H1 (cell line): ENCODE measurements at regions not wholly inside any gene's neighbourhood (a gene's known extent, or its start where the extent isn't known, plus 50 kb on each side); places are given as distances from the start of the nearest gene placed in this dataset.

ENCODE experiments used
- CTCF ChIA-PET: fragments of 300-600 bp; sonication (Branson Sonifier 250); formaldehyde crosslinking; loops from one replicate; lab custom pipeline; 2021; ENCODE audit not compliant: partially characterized antibody; lab: Charles Lee
- POLR2A ChIA-PET: fragments of 300-600 bp; sonication (Branson Sonifier 250); formaldehyde crosslinking; loops from one replicate; lab custom pipeline; 2021; ENCODE audit warnings: inconsistent platforms; ENCODE audit not compliant: partially characterized antibody; lab: Charles Lee
- DNase-seq, 2 experiments: peaks; one replicate each; pipeline versions ENCODE4 v3.0.0 to v3.0.0-alpha.2; 2010 to 2022; ENCODE audit warnings: low spot score in 2 of 2, low read depth in 1 of 2, mixed read lengths in 1 of 2
- FAIRE-seq: peaks from 2 replicates; lab custom pipeline; 2011; peaks lifted over from hg19 to GRCh38; lab: Jason Lieb, UNC
- H2AFZ ChIP-seq: 2 replicates; pipeline ENCODE4 v1.8.1; 2012; ENCODE audit warnings: low read length, inconsistent platforms
- H2AK5ac ChIP-seq: 2 replicates; pipeline ENCODE4 v1.6.1; 2013; ENCODE audit warnings: low read depth, low read length
- H2BK120ac ChIP-seq: replicated peaks from 2 replicates; pipeline ENCODE3; 2013; ENCODE audit warnings: low read depth, low read length, inconsistent platforms
- H2BK12ac ChIP-seq: 2 replicates; pipeline ENCODE4 v1.6.1; 2013; ENCODE audit warnings: low read depth, low read length
- H2BK15ac ChIP-seq: 2 replicates; pipeline ENCODE4 v1.6.1; 2013; ENCODE audit warnings: low read length
- H2BK20ac ChIP-seq: 2 replicates; pipeline ENCODE4 v1.6.1; 2013; ENCODE audit warnings: low read length
- H2BK5ac ChIP-seq: 2 replicates; pipeline ENCODE4 v1.6.1; 2013; ENCODE audit warnings: low read depth, low read length
- H3K14ac ChIP-seq: 2 replicates; pipeline ENCODE4 v1.6.1; 2013; ENCODE audit warnings: inconsistent platforms; ENCODE audit not compliant: insufficient read length
- H3K18ac ChIP-seq: 2 replicates; pipeline ENCODE4 v1.6.1; 2013; ENCODE audit warnings: low read length; ENCODE audit errors: extremely low read depth
- H3K23ac ChIP-seq: 2 replicates; pipeline ENCODE4 v1.6.1; 2013; ENCODE audit warnings: inconsistent platforms; ENCODE audit not compliant: insufficient read length
- H3K23me2 ChIP-seq: 2 replicates; pipeline ENCODE4 v1.6.1; 2013; ENCODE audit warnings: low read depth, low read length
- H3K27ac ChIP-seq: 2 replicates; pipeline ENCODE4 v1.6.1; 2011; ENCODE audit warnings: low read depth, low read length, inconsistent platforms
- H3K27me3 ChIP-seq, 4 experiments: replicated peaks in 1 of 4; 1 replicate in 1 of 4; 2 replicates in 3 of 4; pipeline versions ENCODE4 v1.6.1 to v1.8.1; 2011 to 2013; ENCODE audit warnings: low read length in 3 of 4, mild to moderate bottlenecking in 3 of 4, inconsistent platforms in 2 of 4, mixed read lengths in 2 of 4, moderate library complexity in 1 of 4; ENCODE audit not compliant: control insufficient read depth in 3 of 4, insufficient read depth in 3 of 4; ENCODE audit errors: extremely low read depth in 1 of 4
- H3K36me3 ChIP-seq, 4 experiments: 2 replicates each; pipeline versions ENCODE4 v1.6.1 to v1.8.1; 2011 to 2013; ENCODE audit warnings: mild to moderate bottlenecking in 4 of 4, low read length in 3 of 4, moderate library complexity in 2 of 4, control low read depth in 1 of 4, inconsistent platforms in 1 of 4; ENCODE audit not compliant: insufficient read depth in 4 of 4, control insufficient read depth in 2 of 4
- H3K4ac ChIP-seq: replicated peaks from 2 replicates; pipeline ENCODE3; 2013; ENCODE audit warnings: low read length, low read depth, mixed read lengths, inconsistent platforms; ENCODE audit not compliant: insufficient read length
- H3K4me1 ChIP-seq, 4 experiments: replicated peaks in 1 of 4; 1 replicate in 1 of 4; 2 replicates in 3 of 4; pipeline versions ENCODE4 v1.6.1 to v1.8.1; 2011 to 2013; ENCODE audit warnings: low read length in 3 of 4, inconsistent platforms in 2 of 4, mixed read lengths in 1 of 4; ENCODE audit not compliant: insufficient read depth in 4 of 4, control insufficient read depth in 3 of 4
- H3K4me2 ChIP-seq, 2 experiments: 2 replicates each; pipeline versions ENCODE4 v1.6.1 to v1.8.1; 2011 to 2013; ENCODE audit warnings: low read depth in 2 of 2, low read length in 2 of 2, control low read depth in 1 of 2, inconsistent platforms in 1 of 2, mild to moderate bottlenecking in 1 of 2; ENCODE audit not compliant: insufficient read depth in 1 of 2
- H3K4me3 ChIP-seq, 4 experiments: fragments of 200-600, 300-600 bp in 1 of 4; sonication (generic), shearing (Covaris generic), sonication (Bioruptor Twin) in 1 of 4; 2 replicates each; pipeline versions ENCODE4 v1.5.1 to v1.8.1; 2011 to 2016; ENCODE audit warnings: low read length in 4 of 4, low read depth in 3 of 4, control low read depth in 2 of 4, inconsistent platforms in 2 of 4, mild to moderate bottlenecking in 2 of 4, mixed read lengths in 1 of 4, moderate library complexity in 1 of 4; ENCODE audit not compliant: insufficient read depth in 2 of 4; ENCODE audit errors: extremely low read depth in 1 of 4
- H3K56ac ChIP-seq: replicated peaks from 2 replicates; pipeline ENCODE3; 2013; ENCODE audit warnings: low read depth, mild to moderate bottlenecking, mixed read lengths, low read length, inconsistent platforms; ENCODE audit not compliant: insufficient read length
- H3K79me1 ChIP-seq: 2 replicates; pipeline ENCODE4 v1.6.1; 2013; ENCODE audit warnings: low read depth, low read length, control low read depth
- H3K79me2 ChIP-seq, 2 experiments: 2 replicates each; pipeline versions ENCODE4 v1.6.1 to v1.8.1; 2012 to 2013; ENCODE audit warnings: low read length in 2 of 2, mild to moderate bottlenecking in 2 of 2, inconsistent platforms in 1 of 2; ENCODE audit not compliant: insufficient read depth in 2 of 2, control insufficient read depth in 1 of 2
- H3K9ac ChIP-seq, 4 experiments: replicated peaks in 1 of 4; 1 replicate in 1 of 4; 2 replicates in 3 of 4; pipeline versions ENCODE4 v1.6.1 to v1.8.1; 2011 to 2013; ENCODE audit warnings: low read depth in 3 of 4, low read length in 3 of 4, control low read depth in 2 of 4, mild to moderate bottlenecking in 2 of 4, moderate library complexity in 2 of 4, inconsistent platforms in 1 of 4; ENCODE audit errors: extremely low read depth in 1 of 4
- H3K9me3 ChIP-seq, 2 experiments: 2 replicates each; pipeline versions ENCODE4 v1.6.1 to v1.8.1; 2012 to 2013; ENCODE audit warnings: mild to moderate bottlenecking in 2 of 2, moderate library complexity in 2 of 2, control low read depth in 1 of 2, inconsistent platforms in 1 of 2, low read depth in 1 of 2, low read length in 1 of 2, mixed read lengths in 1 of 2; ENCODE audit not compliant: insufficient read depth in 2 of 2
- H4K20me1 ChIP-seq, 2 experiments: replicated peaks in 1 of 2; 2 replicates each; pipeline versions ENCODE3 to v1.8.1; 2011 to 2013; ENCODE audit warnings: inconsistent platforms in 2 of 2, low read length in 2 of 2, mild to moderate bottlenecking in 1 of 2; ENCODE audit not compliant: insufficient read depth in 2 of 2, control insufficient read depth in 1 of 2
- H4K5ac ChIP-seq: 2 replicates; pipeline ENCODE4 v1.6.1; 2013; ENCODE audit warnings: low read length, low read depth, mixed read lengths, inconsistent platforms; ENCODE audit not compliant: insufficient read length
- H4K8ac ChIP-seq: 2 replicates; pipeline ENCODE4 v1.8.0; 2013; ENCODE audit warnings: mild to moderate bottlenecking, moderate library complexity, low read length, inconsistent platforms; ENCODE audit not compliant: insufficient read depth; ENCODE audit errors: extremely low read depth
- H4K91ac ChIP-seq: replicated peaks from 2 replicates; pipeline ENCODE3; 2013; ENCODE audit warnings: low read length, mixed read lengths, inconsistent platforms; ENCODE audit not compliant: insufficient read length
- BRCA1 ChIP-seq: IDR thresholded peaks from 2 replicates; pipeline ENCODE4 v1.6.1; 2012; ENCODE audit warnings: low read depth, low read length, improper control_type of control experiment
- PHF8 ChIP-seq: fragments of 200-600 bp; sonication (generic); conservative IDR thresholded peaks from 2 replicates; pipeline ENCODE4 v1.7.1; 2012; ENCODE audit warnings: low read depth, mild to moderate bottlenecking, inconsistent platforms, low read length, moderate library complexity
- RBBP5 ChIP-seq: IDR thresholded peaks from 2 replicates; pipeline ENCODE4 v1.7.1; 2012; ENCODE audit warnings: low read depth, mild to moderate bottlenecking, inconsistent platforms, low read length, moderate library complexity, borderline replicate concordance

DNA sequence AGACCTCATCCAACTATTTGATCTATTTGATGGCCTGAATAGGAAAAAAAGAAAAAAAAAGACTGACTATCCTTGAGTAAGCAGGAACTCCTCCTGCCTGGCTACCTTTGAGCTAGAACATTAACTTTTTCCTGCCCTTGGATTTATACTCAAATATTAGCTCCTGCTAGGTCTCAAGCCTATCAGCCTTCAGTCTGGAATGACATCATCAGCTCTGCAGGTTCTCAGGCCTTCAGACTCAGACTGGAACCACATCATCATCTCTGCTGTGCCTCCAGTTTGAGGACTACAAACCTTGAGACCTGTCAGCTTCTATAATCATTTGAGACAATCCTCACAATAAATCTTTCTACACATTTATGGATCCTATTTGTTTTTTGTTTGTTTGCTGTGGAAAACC is 754.0 kb upstream of the SLIT2 start:
- Histone ChIP-seq H3K36me3 (no peaks in the 10 kb centered on the region), H3K4ac (no peak overlapping the region), H3K14ac (no peak overlapping the region), H3K4me3 (no peak overlapping the region), H3K9ac (no peak overlapping the region), H3K18ac (no peak overlapping the region), H3K27ac (no peak overlapping the region), H2AFZ (no peak overlapping the region), H3K9me3 (no peaks in the 10 kb centered on the region), H2BK12ac (no peak overlapping the region), H4K5ac (no peak overlapping the region), H3K79me2 (no peaks in the 10 kb centered on the region), H2BK20ac (no peak overlapping the region), H3K23me2 (no peaks in the 10 kb centered on the region), H4K8ac (no peak overlapping the region), H3K23ac (no peak overlapping the region), H3K27me3 (no peaks in the 10 kb centered on the region), H3K4me2 (no peak overlapping the region), H4K91ac (no peak overlapping the region), H2AK5ac (no peak overlapping the region), H3K79me1 (no peaks in the 10 kb centered on the region), H3K56ac (no peak overlapping the region), H2BK5ac (no peak overlapping the region), H2BK15ac (no peak overlapping the region), H2BK120ac (no peak overlapping the region), H3K4me1 (no peaks in the 10 kb centered on the region), H4K20me1 (no peaks in the 10 kb centered on the region)
- FAIRE-seq = no peak
- ChIA-PET CTCF (interaction anchor here (0.6 to 0.9 kb wide), 3 partner anchors 247 to 1960 kb away, joined by 3 to 4 read pairs (median 3); no protein-coding TSS in a partner anchor), POLR2A (no interaction called here)
- DNase-seq = no peak
- TF ChIP-seq PHF8 (no peak), RBBP5 (no peak), BRCA1 (no peak)
